GM03348 (cell line): ENCODE measurements at regions not wholly inside any gene's neighbourhood (a gene's known extent, or its start where the extent isn't known, plus 50 kb on each side); places are given as distances from the start of the nearest gene placed in this dataset.

Experiments
- DNase-seq: peaks from one replicate; pipeline ENCODE4 v3.0.0; 2012; ENCODE audit warnings: low spot score

GRCh38 chr1:13922466-13923110 lies 222.6 kb downstream of the PRDM2 start:
- DNase-seq, result no peak

GRCh38 chr1:13926556-13926955 lies 226.6 kb downstream of the PRDM2 start:
- DNase-seq, result no peak

GRCh38 chr1:13927736-13928135 lies 227.7 kb downstream of the PRDM2 start:
- no peak for DNase-seq

- DNase-seq, result no peak
Measured at GRCh38 chr1:13929313-13929712, 229.3 kb downstream of the PRDM2 start.

GRCh38 chr1:13930151-13930550 lies 230.2 kb downstream of the PRDM2 start:
- DNase-seq, result no peak

- no peak for DNase-seq
Measured at GRCh38 chr1:13931226-13931625, 231.2 kb downstream of the PRDM2 start.

GRCh38 chr1:13935336-13935735 lies 235.3 kb downstream of the PRDM2 start:
- no peak for DNase-seq

- no peak for DNase-seq
Measured at GRCh38 chr1:13941315-13941714, 241.3 kb downstream of the PRDM2 start.

GRCh38 chr1:13943055-13943454 lies 243.1 kb downstream of the PRDM2 start:
- DNase-seq, result no peak

GRCh38 chr1:13945856-13946255 lies 245.9 kb downstream of the PRDM2 start:
- DNase-seq, result no peak

- DNase-seq, result no peak
Measured at GRCh38 chr1:13947658-13948057, 247.7 kb downstream of the PRDM2 start.

- no peak for DNase-seq
Measured at GRCh38 chr1:13948396-13948795, 248.4 kb downstream of the PRDM2 start.

GRCh38 chr1:13948888-13949391 lies 249.0 kb downstream of the PRDM2 start:
- DNase-seq, result no peak

GRCh38 chr1:13949546-13949945 lies 249.6 kb downstream of the PRDM2 start:
- no peak for DNase-seq

- DNase-seq, result no peak
Measured at GRCh38 chr1:13950637-13951036, 250.6 kb downstream of the PRDM2 start.

- no peak for DNase-seq
Measured at GRCh38 chr1:13951793-13952751, 252.1 kb downstream of the PRDM2 start.

- DNase-seq, result no peak
Measured at GRCh38 chr1:13952985-13953384, 253.0 kb downstream of the PRDM2 start.

GRCh38 chr1:13956393-13956792 lies 256.4 kb downstream of the PRDM2 start:
- DNase-seq, result no peak

- DNase-seq, result peak; percentile 86
Measured at GRCh38 chr1:13960375-13960987, 260.5 kb downstream of the PRDM2 start.

- DNase-seq, result no peak
Measured at GRCh38 chr1:13964768-13965167, 264.8 kb downstream of the PRDM2 start.

- DNase-seq, result peak; percentile 80
Measured at GRCh38 chr1:13965770-13966398, 265.9 kb downstream of the PRDM2 start.

- no peak for DNase-seq
Measured at GRCh38 chr1:13967707-13968106, 267.7 kb downstream of the PRDM2 start.
